Naive thymus-derived CD8-positive, alpha-beta T cell (primary cell): ENCODE measurements at regions not wholly inside any gene's neighbourhood (a gene's known extent, or its start where the extent isn't known, plus 50 kb on each side); places are given as distances from the start of the nearest gene placed in this dataset.

Experiments
- ATAC-seq, 2 donors: fragments of 150-1000 bp; cut with Tn5 transposase in 1 of 2; sonication (Bioruptor Pico), chemical (Tn5 transposase) in 1 of 2; 1 replicate in 1 of 2; 2 replicates in 1 of 2; pipeline ENCODE4 v1.10.0; 2021; ENCODE audit warnings: mild to moderate bottlenecking in 2 of 2, moderate library complexity in 2 of 2
- POLR2A ChIA-PET: fragments of 350-600 bp; sonication (Branson Sonifier 250); formaldehyde crosslinking; loops from one replicate; lab custom pipeline; 2021; ENCODE audit warnings: antibody characterized with exemption; lab: Charles Lee
- DNase-seq, 10 donors: peaks; one replicate each; pipeline versions ENCODE4 v3.0.0 to v3.0.0-alpha.2; 2020 to 2022
- H3K27ac Mint-ChIP-seq, 10 donors: one replicate each; pipeline ENCODE4 v1.8.0; 2020 to 2022; ENCODE audit warnings: mild to moderate bottlenecking in 10 of 10, mixed read lengths in 10 of 10, moderate library complexity in 4 of 10, inconsistent platforms in 1 of 10
- H3K27me3 Mint-ChIP-seq, 5 donors: one replicate each; pipeline ENCODE4 v1.8.0; 2021 to 2022; ENCODE audit warnings: mixed read lengths in 5 of 5
- H3K36me3 Mint-ChIP-seq, 3 donors: one replicate each; pipeline ENCODE4 v1.8.0; 2020 to 2022; ENCODE audit warnings: mixed read lengths in 3 of 3, mild to moderate bottlenecking in 2 of 3, inconsistent platforms in 1 of 3
- H3K4me1 Mint-ChIP-seq, 4 donors: one replicate each; pipeline ENCODE4 v1.8.0; 2021 to 2022; ENCODE audit warnings: mixed read lengths in 4 of 4
- H3K4me3 Mint-ChIP-seq, 10 donors: one replicate each; pipeline ENCODE4 v1.8.0; 2020 to 2022; ENCODE audit warnings: mild to moderate bottlenecking in 10 of 10, mixed read lengths in 10 of 10, moderate library complexity in 6 of 10, inconsistent platforms in 1 of 10
- H3K9me3 Mint-ChIP-seq, 9 donors: one replicate each; pipeline ENCODE4 v1.8.0; 2020 to 2022; ENCODE audit warnings: mixed read lengths in 9 of 9, mild to moderate bottlenecking in 3 of 9, inconsistent platforms in 1 of 9, moderate library complexity in 1 of 9

DNA sequence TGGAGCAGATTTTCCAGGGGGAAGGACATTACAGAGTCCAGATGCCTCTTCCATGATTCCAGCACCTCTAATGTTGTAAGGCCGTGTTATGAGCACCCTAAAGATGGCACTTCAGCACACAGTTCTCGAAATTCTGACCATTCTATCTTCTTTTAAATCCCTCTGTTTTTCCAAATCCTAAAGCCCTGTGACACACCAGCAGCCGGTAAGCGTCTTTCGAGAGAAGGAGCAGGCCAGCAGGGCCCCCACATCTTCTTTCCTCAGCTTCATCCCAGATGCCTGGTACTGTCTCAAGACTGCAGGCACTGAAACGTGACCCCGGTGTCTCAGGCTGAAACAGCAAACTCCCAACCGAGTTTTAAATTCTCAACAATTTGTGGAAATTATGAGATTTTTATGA, 211.6 kb upstream of the FOXQ1 start:
- no peak overlapping the region for H3K4me3 Mint-ChIP-seq
- DNase-seq (no peak), ATAC-seq (no peak)
- peaks cover 0 to 3% (median 0%) of the 10 kb centered on the region in 4 donors for H3K4me1 Mint-ChIP-seq
- H3K27me3 Mint-ChIP-seq: peaks cover 11 to 65% (median 34%) of the 10 kb centered on the region in 5 donors
- H3K36me3 Mint-ChIP-seq: no peaks in the 10 kb centered on the region
- POLR2A ChIA-PET: no interaction called here
- no peak overlapping the region for H3K27ac Mint-ChIP-seq
- peaks cover 0 to 11% (median 0%) of the 10 kb centered on the region in 9 donors for H3K9me3 Mint-ChIP-seq

DNA sequence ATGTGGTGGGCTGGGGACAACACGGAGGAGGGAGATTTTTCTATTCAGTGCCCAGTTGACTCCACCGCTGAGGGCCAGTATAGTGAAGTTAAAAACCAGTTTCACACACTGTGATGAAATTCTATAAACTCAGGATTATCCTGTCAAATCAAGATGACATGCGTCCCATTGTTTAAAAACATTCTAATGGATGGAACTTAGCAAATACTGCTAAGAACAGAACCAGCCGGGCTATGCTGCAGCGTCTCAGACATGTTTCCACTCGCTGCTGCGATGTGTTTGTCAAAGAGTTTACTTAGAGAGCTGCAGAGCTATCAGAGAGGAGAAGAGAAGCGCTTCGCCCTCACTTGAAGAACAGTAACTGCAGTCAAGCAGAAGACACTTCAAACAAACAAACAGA, 212.6 kb upstream of the FOXQ1 start:
- ATAC-seq: no peak
- no peak for DNase-seq
- H3K4me1 Mint-ChIP-seq: peaks cover 0 to 3% (median 0%) of the 10 kb centered on the region in 4 donors
- H3K36me3 Mint-ChIP-seq: no peaks in the 10 kb centered on the region
- H3K27me3 Mint-ChIP-seq: peaks cover 11 to 55% (median 36%) of the 10 kb centered on the region in 5 donors
- POLR2A ChIA-PET: no interaction called here
- H3K9me3 Mint-ChIP-seq: peaks cover 0 to 11% (median 0%) of the 10 kb centered on the region in 9 donors
- no peak overlapping the region for H3K27ac Mint-ChIP-seq
- no peak overlapping the region for H3K4me3 Mint-ChIP-seq

DNA sequence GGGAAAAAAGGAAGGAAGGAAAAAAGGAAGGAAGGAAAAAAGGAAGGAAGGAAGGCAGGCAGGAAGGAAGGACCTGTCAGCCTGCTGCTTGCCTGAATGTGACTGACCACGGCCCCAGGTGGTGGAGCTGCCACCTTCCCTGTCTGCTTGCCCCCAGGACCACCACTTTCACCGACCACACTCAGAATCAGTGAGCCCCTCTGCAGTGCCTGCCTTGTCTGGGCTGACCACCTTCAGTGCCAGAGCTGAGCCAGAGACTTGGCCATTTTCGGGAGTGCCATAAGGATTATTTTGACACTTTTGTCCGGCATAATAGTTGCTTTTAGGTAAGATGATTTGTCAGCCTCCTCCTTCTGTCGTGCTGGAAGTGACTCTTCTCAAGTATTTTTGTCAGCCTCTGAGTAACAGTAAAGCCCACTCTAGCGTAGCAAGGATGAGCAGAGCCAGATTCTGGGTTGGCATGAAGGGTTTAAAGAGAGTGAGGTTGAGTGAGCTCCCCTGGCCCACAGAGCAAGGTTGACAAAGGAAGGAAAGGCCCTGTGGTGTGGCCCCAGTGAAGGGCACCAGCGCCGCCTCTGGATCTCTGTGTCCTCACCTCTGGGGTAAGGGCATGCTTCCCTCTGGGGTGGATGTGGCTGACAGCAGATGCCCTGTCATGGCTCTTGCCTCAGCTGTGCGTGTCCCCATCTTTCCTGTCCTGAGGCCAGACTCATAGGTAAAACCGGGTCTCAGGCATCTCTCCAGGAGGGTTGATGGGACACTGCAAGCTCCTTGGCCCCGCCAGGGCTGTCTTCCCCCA, 214.7 kb upstream of the FOXQ1 start:
- H3K4me1 Mint-ChIP-seq: peaks cover 0 to 3% (median 0%) of the 10 kb centered on the region in 4 donors
- peaks cover 16 to 44% (median 31%) of the 10 kb centered on the region in 5 donors for H3K27me3 Mint-ChIP-seq
- no peak overlapping the region for H3K4me3 Mint-ChIP-seq
- H3K9me3 Mint-ChIP-seq: peaks cover 0 to 11% (median 0%) of the 10 kb centered on the region in 9 donors
- H3K27ac Mint-ChIP-seq: no peak overlapping the region
- no peak for ATAC-seq
- DNase-seq: no peak
- POLR2A ChIA-PET: no interaction called here
- H3K36me3 Mint-ChIP-seq: no peaks in the 10 kb centered on the region

DNA sequence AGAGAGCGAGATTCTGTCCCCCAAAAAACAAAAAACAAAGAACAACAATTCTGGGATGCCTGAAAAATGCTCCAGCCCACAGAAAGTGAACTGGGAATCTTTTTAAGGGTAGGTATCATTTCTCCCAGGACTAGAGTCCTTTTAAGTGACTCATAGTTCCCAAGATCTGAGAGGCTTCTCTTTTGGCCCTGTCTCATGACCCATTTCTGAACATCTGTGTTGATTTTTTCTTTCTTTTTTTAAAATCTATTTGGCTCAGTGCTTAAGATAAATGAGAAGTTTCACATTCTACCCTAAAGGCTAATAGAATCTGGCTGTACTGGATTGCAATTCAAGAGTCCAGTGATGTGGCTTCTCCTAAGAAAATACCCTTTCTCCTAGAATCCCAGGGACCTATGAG, 217.6 kb upstream of the FOXQ1 start:
- ATAC-seq (no peak), DNase-seq (no peak)
- Mint-ChIP-seq H3K27me3 (peaks cover 7 to 26% (median 10%) of the 10 kb centered on the region in 5 donors), H3K27ac (no peak overlapping the region), H3K9me3 (peaks cover 0 to 11% (median 0%) of the 10 kb centered on the region in 9 donors), H3K4me1 (peaks cover 0 to 3% (median 0%) of the 10 kb centered on the region in 4 donors), H3K36me3 (no peaks in the 10 kb centered on the region), H3K4me3 (no peak overlapping the region)
- POLR2A ChIA-PET: no interaction called here

DNA sequence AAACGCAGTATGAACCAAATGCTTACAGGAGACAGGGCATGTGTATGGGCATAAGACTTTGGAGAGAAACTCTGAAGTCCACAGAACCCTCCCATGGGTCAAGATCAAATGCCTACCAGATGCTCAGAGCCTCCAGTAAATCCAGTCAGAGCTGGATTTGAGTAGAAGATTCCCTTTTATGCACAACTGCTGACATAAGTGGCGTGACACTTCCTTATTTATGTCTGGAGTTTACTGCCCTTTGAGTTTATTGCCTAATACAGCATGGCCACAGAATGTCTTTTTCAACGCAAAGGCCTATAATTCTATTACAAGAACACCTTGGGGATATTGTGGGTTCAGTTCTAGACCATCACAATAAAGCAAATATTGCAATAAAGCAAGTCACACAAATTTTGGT, 220.0 kb upstream of the FOXQ1 start:
- H3K36me3 Mint-ChIP-seq: no peaks in the 10 kb centered on the region
- no peak overlapping the region for H3K4me3 Mint-ChIP-seq
- no peak for ATAC-seq
- DNase-seq: no peak
- no peak overlapping the region for H3K27ac Mint-ChIP-seq
- H3K27me3 Mint-ChIP-seq: peaks cover 7 to 30% (median 12%) of the 10 kb centered on the region in 5 donors
- H3K9me3 Mint-ChIP-seq: peaks cover 0 to 9% (median 0%) of the 10 kb centered on the region in 9 donors
- H3K4me1 Mint-ChIP-seq: peaks cover 0 to 3% (median 0%) of the 10 kb centered on the region in 4 donors
- POLR2A ChIA-PET: no interaction called here

DNA sequence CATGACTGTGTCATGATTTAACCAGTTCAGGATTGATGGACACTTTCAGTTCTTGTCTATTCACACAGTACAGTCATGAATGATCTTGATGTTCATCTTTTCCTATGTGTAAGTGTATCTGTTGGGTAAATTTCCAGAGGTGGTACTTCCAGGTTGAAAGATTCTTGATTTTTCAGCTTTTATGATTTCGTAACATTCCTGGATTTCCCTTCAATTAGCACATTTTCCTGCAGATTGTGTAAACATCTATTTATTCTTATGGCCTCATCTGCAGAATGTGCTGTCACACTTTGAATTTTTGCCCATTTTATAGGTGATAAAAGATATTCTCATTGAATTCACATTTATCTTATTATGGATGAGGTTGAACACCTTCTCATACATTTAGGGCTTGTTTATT, 222.0 kb upstream of the FOXQ1 start:
- H3K4me3 Mint-ChIP-seq: no peak overlapping the region
- POLR2A ChIA-PET: no interaction called here
- peaks cover 0 to 4% (median 0%) of the 10 kb centered on the region in 9 donors for H3K9me3 Mint-ChIP-seq

DNA sequence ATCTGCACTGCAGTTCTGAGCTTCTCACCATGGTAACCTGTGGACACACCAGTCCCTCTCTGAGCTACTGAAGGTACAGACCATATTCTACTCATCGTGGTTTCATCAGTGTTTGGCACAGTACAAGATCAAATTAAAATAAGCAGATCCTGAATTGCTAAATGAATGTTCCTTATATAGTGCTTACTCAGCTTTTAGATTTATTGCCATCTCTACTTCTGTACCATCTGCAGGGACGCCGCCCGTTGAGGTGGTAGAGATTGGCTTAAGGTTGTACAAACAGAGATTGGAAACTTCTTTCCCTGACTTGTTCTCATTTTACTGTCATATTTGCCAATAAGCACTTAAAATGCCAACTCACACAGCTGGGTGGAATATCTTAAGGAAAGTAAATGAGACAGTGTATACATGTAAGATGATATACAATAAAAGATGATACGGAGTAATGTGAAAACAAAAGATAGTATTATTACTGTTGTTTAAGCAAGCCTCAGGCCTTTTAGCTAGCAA, 223.4 kb upstream of the FOXQ1 start:
- no peak overlapping the region for H3K27ac Mint-ChIP-seq
- POLR2A ChIA-PET: no interaction called here
- H3K9me3 Mint-ChIP-seq: peaks cover 0 to 4% (median 0%) of the 10 kb centered on the region in 9 donors
- H3K27me3 Mint-ChIP-seq: peaks cover 6 to 26% (median 12%) of the 10 kb centered on the region in 5 donors
- DNase-seq (no peak), ATAC-seq (no peak)
- no peaks in the 10 kb centered on the region for H3K4me1 Mint-ChIP-seq
- H3K36me3 Mint-ChIP-seq: no peaks in the 10 kb centered on the region
- H3K4me3 Mint-ChIP-seq: no peak overlapping the region

More for the DNA sequence above, 222.0 kb upstream of the FOXQ1 start:
- Mint-ChIP-seq H3K27ac (no peak overlapping the region), H3K36me3 (no peaks in the 10 kb centered on the region), H3K27me3 (peaks cover 7 to 30% (median 14%) of the 10 kb centered on the region in 5 donors), H3K4me1 (no peaks in the 10 kb centered on the region)
- ATAC-seq (no peak), DNase-seq (no peak)

DNA sequence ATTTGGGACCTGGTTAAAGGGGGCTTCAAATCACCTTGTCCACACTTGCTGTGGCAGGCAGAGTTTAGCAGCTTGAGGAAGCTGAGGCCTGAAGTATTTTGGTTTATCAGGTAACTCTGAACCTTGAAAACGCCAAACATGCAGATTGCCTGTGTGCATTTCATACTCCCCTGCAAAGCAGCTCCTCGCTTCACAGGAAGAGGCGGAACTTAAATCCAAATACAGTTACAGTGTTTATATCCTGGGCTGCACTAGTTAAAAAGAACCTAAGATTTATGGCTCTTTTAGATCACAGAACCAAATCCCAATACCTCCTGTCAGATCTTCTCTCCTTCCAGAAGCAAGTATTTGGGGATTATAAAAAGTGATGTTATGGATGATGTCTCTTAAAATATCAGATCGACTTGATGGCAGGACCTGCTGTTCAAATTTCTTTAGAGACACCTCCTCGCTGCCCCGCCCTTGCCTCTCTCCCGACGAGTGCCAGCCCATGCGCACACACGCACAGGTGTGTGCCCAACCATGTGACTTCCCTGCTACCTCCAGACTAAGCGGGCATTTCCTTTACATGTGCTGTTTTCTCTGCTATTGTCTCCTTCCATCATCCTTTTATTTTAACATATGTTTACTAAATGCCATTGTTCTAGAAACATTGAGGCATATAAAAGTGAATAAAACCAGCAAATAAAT, 224.6 kb upstream of the FOXQ1 start:
- H3K4me3 Mint-ChIP-seq: no peak overlapping the region
- POLR2A ChIA-PET: no interaction called here
- H3K27ac Mint-ChIP-seq: no peak overlapping the region
- no peaks in the 10 kb centered on the region for H3K4me1 Mint-ChIP-seq
- no peak for DNase-seq
- peaks cover 0 to 20% (median 5%) of the 10 kb centered on the region in 5 donors for H3K27me3 Mint-ChIP-seq
- ATAC-seq: no peak
- no peaks in the 10 kb centered on the region for H3K9me3 Mint-ChIP-seq
- no peaks in the 10 kb centered on the region for H3K36me3 Mint-ChIP-seq

DNA sequence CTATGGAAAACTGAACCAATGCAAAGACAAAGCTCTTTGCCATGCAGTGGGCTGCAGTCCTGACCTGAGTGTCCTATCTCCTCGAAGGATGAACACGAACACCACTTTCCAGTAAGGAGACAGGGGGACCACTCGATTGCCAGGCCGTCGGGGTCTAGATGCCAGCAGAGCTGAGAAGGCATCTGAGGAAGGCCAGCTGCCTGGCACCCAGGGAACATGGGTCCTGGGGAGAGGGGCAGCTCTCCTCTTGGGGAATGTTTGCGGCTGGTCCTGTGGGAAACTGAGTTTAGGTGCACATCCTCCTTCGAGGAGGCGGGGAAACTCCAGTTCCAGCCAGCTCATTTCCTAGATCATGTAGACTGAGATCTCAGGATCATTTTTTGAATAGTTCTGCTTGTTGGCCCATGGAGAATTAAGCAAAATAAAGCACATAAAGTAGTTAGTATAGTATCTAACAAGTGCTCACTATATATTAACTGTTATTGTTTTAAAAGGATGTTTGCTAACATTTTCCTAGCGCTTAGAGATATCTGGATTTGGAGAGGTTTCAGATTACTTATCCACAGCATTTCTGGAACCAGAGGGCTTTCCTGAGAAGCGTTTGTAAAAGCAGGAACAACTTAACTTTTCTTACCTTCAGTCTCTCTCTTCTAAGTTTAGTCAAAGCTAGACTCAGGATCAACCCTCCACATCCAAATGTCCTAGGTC, 225.3 kb upstream of the FOXQ1 start:
- Mint-ChIP-seq H3K36me3 (no peaks in the 10 kb centered on the region), H3K4me3 (no peak overlapping the region), H3K9me3 (no peaks in the 10 kb centered on the region), H3K4me1 (no peaks in the 10 kb centered on the region), H3K27ac (no peak overlapping the region), H3K27me3 (peaks cover 0 to 18% (median 5%) of the 10 kb centered on the region in 5 donors)
- POLR2A ChIA-PET: no interaction called here
- no peak for ATAC-seq
- DNase-seq: no peak

DNA sequence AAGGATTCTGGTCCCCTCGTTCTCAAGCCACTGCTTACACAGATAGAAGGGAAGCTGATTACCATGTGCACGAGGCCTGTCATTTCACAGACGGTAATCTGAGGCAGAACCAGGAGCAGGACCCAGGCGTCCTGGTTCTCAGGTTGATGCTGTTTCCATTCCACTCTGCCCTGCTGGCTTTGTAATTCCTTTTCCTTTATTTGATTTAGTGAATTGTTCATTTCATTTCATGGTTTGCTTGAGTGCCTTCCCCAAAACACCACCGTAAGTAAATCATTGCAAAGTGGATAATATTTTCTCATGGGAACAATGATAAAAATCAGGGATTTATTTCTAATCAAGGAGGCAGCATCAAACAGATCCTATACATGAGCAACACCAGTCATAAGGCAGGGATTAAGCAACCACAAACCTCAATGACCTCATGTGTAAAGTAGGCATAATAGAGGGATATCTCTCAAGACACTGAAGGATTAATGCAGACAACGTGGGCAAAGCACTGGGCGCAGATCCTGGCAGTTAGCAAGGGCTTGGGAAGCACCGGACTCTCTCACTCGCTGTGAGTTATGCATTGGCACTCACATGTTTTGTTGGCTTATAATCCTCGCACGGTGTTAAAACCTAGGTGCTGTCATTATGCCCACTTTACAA, 229.5 kb upstream of the FOXQ1 start:
- Mint-ChIP-seq H3K27me3 (peaks cover 0 to 13% (median 6%) of the 10 kb centered on the region in 5 donors), H3K4me3 (no peak overlapping the region), H3K27ac (no peak overlapping the region), H3K9me3 (no peaks in the 10 kb centered on the region), H3K4me1 (no peaks in the 10 kb centered on the region), H3K36me3 (no peaks in the 10 kb centered on the region)
- POLR2A ChIA-PET: no interaction called here
- DNase-seq: no peak
- no peak for ATAC-seq

DNA sequence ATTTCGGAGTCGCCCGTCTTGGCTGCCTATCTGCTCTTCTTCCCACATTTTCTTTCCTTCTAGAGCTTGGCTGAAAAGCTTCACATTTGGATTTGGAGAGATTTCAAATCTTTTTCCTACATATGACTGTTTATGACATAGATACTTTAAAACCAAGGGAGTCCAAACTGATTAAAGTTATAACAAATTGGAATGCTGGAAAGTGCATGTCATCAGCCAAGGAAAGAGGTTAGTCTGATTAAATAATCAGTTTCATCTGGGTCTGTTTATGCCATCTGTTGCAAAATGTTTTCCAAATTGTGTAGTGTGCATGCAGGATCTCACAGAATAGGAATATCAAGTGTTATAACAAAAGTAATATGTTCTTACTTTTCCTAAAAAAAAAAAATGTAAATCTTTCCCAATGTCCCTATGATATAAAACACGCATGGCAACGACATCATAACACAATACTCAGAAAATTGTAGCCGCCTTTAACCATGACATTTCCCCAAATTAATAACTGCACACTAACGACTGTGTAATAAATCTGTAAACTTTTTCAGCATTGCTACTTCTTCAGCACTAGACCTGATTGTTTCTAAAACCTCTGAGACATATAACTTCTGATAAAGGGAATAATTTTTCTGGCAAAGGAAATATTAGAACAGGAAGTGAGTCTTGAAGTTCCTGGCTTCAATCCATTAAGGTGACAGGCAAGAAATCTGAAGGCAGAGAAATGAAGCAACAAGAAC, 230.2 kb upstream of the FOXQ1 start:
- H3K36me3 Mint-ChIP-seq: no peaks in the 10 kb centered on the region
- no peak overlapping the region for H3K4me3 Mint-ChIP-seq
- POLR2A ChIA-PET: no interaction called here
- no peaks in the 10 kb centered on the region for H3K4me1 Mint-ChIP-seq
- ATAC-seq: no peak
- H3K27me3 Mint-ChIP-seq: peaks cover 0 to 9% (median 6%) of the 10 kb centered on the region in 5 donors
- no peaks in the 10 kb centered on the region for H3K9me3 Mint-ChIP-seq
- no peak overlapping the region for H3K27ac Mint-ChIP-seq
- DNase-seq: no peak
